HG03060 (cell line): ENCODE measurements at regions not wholly inside any gene's neighbourhood (a gene's known extent, or its start where the extent isn't known, plus 50 kb on each side); places are given as distances from the start of the nearest gene placed in this dataset.

Source experiments
- ATAC-seq: cut with Tn5 transposase; IDR thresholded peaks from one replicate; pipeline ENCODE4 v1.9.1; 2021; ENCODE audit warnings: low read depth, moderate number of reproducible peaks; ENCODE audit not compliant: unreplicated experiment

GRCh38 chr9:81490605-81491331 is 198.6 kb downstream of the TLE1 start:
- no peak for ATAC-seq

- no peak for ATAC-seq
Measured at GRCh38 chr9:81489046-81489445, 200.3 kb downstream of the TLE1 start.

GRCh38 chr9:81480828-81481604 is 208.3 kb downstream of the TLE1 start:
- ATAC-seq = no peak

- no peak for ATAC-seq
Measured at GRCh38 chr9:81479573-81479972, 209.8 kb downstream of the TLE1 start.

GRCh38 chr9:81477669-81478068 is 211.7 kb downstream of the TLE1 start:
- no peak for ATAC-seq

- ATAC-seq = no peak
Measured at GRCh38 chr9:81476813-81477490, 212.4 kb downstream of the TLE1 start.

GRCh38 chr9:81474792-81475191 is 214.6 kb downstream of the TLE1 start:
- no peak for ATAC-seq

- no peak for ATAC-seq
Measured at GRCh38 chr9:81474125-81474524, 215.2 kb downstream of the TLE1 start.

- ATAC-seq = no peak
Measured at GRCh38 chr9:81473708-81474107, 215.6 kb downstream of the TLE1 start.

GRCh38 chr9:81473206-81473605 is 216.1 kb downstream of the TLE1 start:
- ATAC-seq = no peak

GRCh38 chr9:81472701-81473100 is 216.6 kb downstream of the TLE1 start:
- no peak for ATAC-seq

GRCh38 chr9:81470864-81471263 is 218.5 kb downstream of the TLE1 start:
- no peak for ATAC-seq

- ATAC-seq = no peak
Measured at GRCh38 chr9:81468084-81468595, 221.2 kb downstream of the TLE1 start.

GRCh38 chr9:81466981-81467380 is 222.4 kb downstream of the TLE1 start:
- no peak for ATAC-seq

- no peak for ATAC-seq
Measured at GRCh38 chr9:81465468-81466011, 223.8 kb downstream of the TLE1 start.

GRCh38 chr9:81462801-81463200 is 226.5 kb downstream of the TLE1 start:
- ATAC-seq = no peak

- no peak for ATAC-seq
Measured at GRCh38 chr9:81461196-81461595, 228.2 kb downstream of the TLE1 start.

GRCh38 chr9:81460693-81461092 is 228.7 kb downstream of the TLE1 start:
- no peak for ATAC-seq

- no peak for ATAC-seq
Measured at GRCh38 chr9:81459591-81459990, 229.8 kb downstream of the TLE1 start.

- no peak for ATAC-seq
Measured at GRCh38 chr9:81456431-81457006, 232.8 kb downstream of the TLE1 start.
